H9 (cell line): ENCODE measurements at regions not wholly inside any gene's neighbourhood (a gene's known extent, or its start where the extent isn't known, plus 50 kb on each side); places are given as distances from the start of the nearest gene placed in this dataset.

Source experiments
- DNase-seq: peaks from one replicate; pipeline ENCODE4 v3.0.0-alpha.2; 2017
- H2AFZ ChIP-seq: one replicate; pipeline ENCODE4 v1.6.1; 2013; ENCODE audit warnings: mild to moderate bottlenecking, low read length, control low read depth, moderate library complexity
- H2AK5ac ChIP-seq: 2 replicates; pipeline ENCODE4 v1.6.1; 2013; ENCODE audit warnings: low read length, control low read depth, mixed read lengths; ENCODE audit not compliant: insufficient read length
- H2BK120ac ChIP-seq: one replicate; pipeline ENCODE4 v1.6.1; 2013; ENCODE audit warnings: low read depth, mild to moderate bottlenecking, low read length, control low read depth, inconsistent platforms; ENCODE audit not compliant: poor library complexity, severe bottlenecking
- H2BK12ac ChIP-seq: 2 replicates; pipeline ENCODE4 v1.6.1; 2013; ENCODE audit warnings: low read length, control low read depth, mixed read lengths, low read depth; ENCODE audit not compliant: insufficient read length
- H2BK15ac ChIP-seq: 2 replicates; pipeline ENCODE4 v1.6.1; 2013; ENCODE audit warnings: low read depth, low read length, control low read depth
- H2BK20ac ChIP-seq: one replicate; pipeline ENCODE4 v1.6.1; 2013; ENCODE audit warnings: low read depth, mild to moderate bottlenecking, low read length, control low read depth, inconsistent platforms; ENCODE audit not compliant: poor library complexity, severe bottlenecking
- H2BK5ac ChIP-seq: 2 replicates; pipeline ENCODE4 v1.6.1; 2013; ENCODE audit warnings: low read length, control low read depth, mixed read lengths; ENCODE audit not compliant: insufficient read length
- H3K14ac ChIP-seq: 2 replicates; pipeline ENCODE4 v1.6.1; 2013; ENCODE audit warnings: low read length, control low read depth; ENCODE audit not compliant: insufficient read depth
- H3K18ac ChIP-seq: 2 replicates; pipeline ENCODE4 v1.6.1; 2013; ENCODE audit warnings: low read depth, mild to moderate bottlenecking, mixed read lengths, low read length, control low read depth; ENCODE audit not compliant: insufficient read length
- H3K23ac ChIP-seq: 2 replicates; pipeline ENCODE4 v1.6.1; 2013; ENCODE audit warnings: low read length, control low read depth, mixed read lengths, low read depth; ENCODE audit not compliant: insufficient read length
- H3K23me2 ChIP-seq: 2 replicates; pipeline ENCODE4 v1.6.1; 2013; ENCODE audit warnings: low read depth, mild to moderate bottlenecking, mixed read lengths, low read length, control low read depth; ENCODE audit not compliant: insufficient read length, poor library complexity, severe bottlenecking
- H3K27ac ChIP-seq: 2 replicates; pipeline ENCODE4 v1.5.1; 2013; ENCODE audit warnings: low read length, control low read depth, mixed read lengths, low read depth; ENCODE audit not compliant: insufficient read length
- H3K27me3 ChIP-seq: 2 replicates; pipeline ENCODE4 v1.6.1; 2013; ENCODE audit warnings: low read length, control low read depth, inconsistent platforms; ENCODE audit not compliant: insufficient read depth
- H3K4ac ChIP-seq: 2 replicates; pipeline ENCODE4 v1.6.1; 2013; ENCODE audit warnings: low read depth, mild to moderate bottlenecking, control low read depth, inconsistent platforms, low read length, moderate library complexity
- H3K4me1 ChIP-seq: 2 replicates; pipeline ENCODE4 v1.6.1; 2013; ENCODE audit warnings: low read length, control low read depth, inconsistent platforms; ENCODE audit not compliant: insufficient read depth
- H3K4me2 ChIP-seq: 2 replicates; pipeline ENCODE4 v1.6.1; 2013; ENCODE audit warnings: low read length, control low read depth, mixed read lengths; ENCODE audit not compliant: insufficient read length, insufficient read depth
- H3K56ac ChIP-seq: 2 replicates; pipeline ENCODE4 v1.6.1; 2013; ENCODE audit warnings: low read depth, mild to moderate bottlenecking, mixed read lengths, low read length, control low read depth; ENCODE audit not compliant: insufficient read length
- H3K79me1 ChIP-seq: 2 replicates; pipeline ENCODE4 v1.6.1; 2013; ENCODE audit warnings: low read depth, mild to moderate bottlenecking, moderate library complexity, low read length, control low read depth, inconsistent platforms; ENCODE audit not compliant: insufficient read depth, poor library complexity, severe bottlenecking
- H3K79me2 ChIP-seq: 2 replicates; pipeline ENCODE4 v1.6.1; 2013; ENCODE audit warnings: low read length, control low read depth, inconsistent platforms; ENCODE audit not compliant: insufficient read depth
- H3K9ac ChIP-seq: 2 replicates; pipeline ENCODE4 v1.6.1; 2013; ENCODE audit warnings: low read length, control low read depth, mixed read lengths; ENCODE audit not compliant: insufficient read length; ENCODE audit errors: extremely low read depth
- H3K9me3 ChIP-seq: one replicate; pipeline ENCODE4 v1.6.1; 2013; ENCODE audit warnings: low read depth, low read length, inconsistent platforms; ENCODE audit not compliant: control insufficient read depth
- H3T11ph ChIP-seq: one replicate; pipeline ENCODE4 v1.6.1; 2013; ENCODE audit warnings: mild to moderate bottlenecking, low read length, control low read depth, inconsistent platforms
- H4K20me1 ChIP-seq: one replicate; pipeline ENCODE4 v1.6.1; 2013; ENCODE audit not compliant: control insufficient read depth, insufficient read length, insufficient read depth
- H4K5ac ChIP-seq: 2 replicates; pipeline ENCODE4 v1.6.1; 2013; ENCODE audit warnings: low read depth, mild to moderate bottlenecking, mixed read lengths, low read length, control low read depth; ENCODE audit not compliant: insufficient read length
- H4K8ac ChIP-seq: replicated peaks from 2 replicates; pipeline ENCODE4 v1.6.1; 2013; ENCODE audit warnings: low read length, control low read depth, mixed read lengths, low read depth; ENCODE audit not compliant: insufficient read length
- H4K91ac ChIP-seq: 2 replicates; pipeline ENCODE4 v1.6.1; 2013; ENCODE audit warnings: low read depth, mild to moderate bottlenecking, moderate library complexity, mixed read lengths, low read length, control low read depth; ENCODE audit not compliant: insufficient read length
- H3K27ac Mint-ChIP-seq, 3 experiments: 2 replicates in 2 of 3; 3 replicates in 1 of 3; pipeline ENCODE4 v1.8.0; 2020 to 2021; ENCODE audit warnings: mixed read lengths in 3 of 3, mild to moderate bottlenecking in 1 of 3, moderate library complexity in 1 of 3
- H3K27me3 Mint-ChIP-seq: 2 replicates; pipeline ENCODE4 v1.8.0; 2021; ENCODE audit warnings: low read depth, mild to moderate bottlenecking, moderate library complexity, mixed read lengths
- H3K36me3 Mint-ChIP-seq, 3 experiments: 2 replicates in 2 of 3; 3 replicates in 1 of 3; pipeline ENCODE4 v1.8.0; 2020 to 2021; ENCODE audit warnings: low read depth in 3 of 3, mixed read lengths in 3 of 3; ENCODE audit not compliant: insufficient read depth in 1 of 3
- H3K4me1 Mint-ChIP-seq, 2 experiments: 2 replicates each; pipeline ENCODE4 v1.8.0; 2020; ENCODE audit warnings: mixed read lengths in 2 of 2
- H3K4me3 Mint-ChIP-seq, 2 experiments: 2 replicates in 1 of 2; 3 replicates in 1 of 2; pipeline ENCODE4 v1.8.0; 2020 to 2021; ENCODE audit warnings: mild to moderate bottlenecking in 2 of 2, mixed read lengths in 2 of 2, moderate library complexity in 1 of 2
- H3K9me3 Mint-ChIP-seq, 2 experiments: 2 replicates in 1 of 2; 3 replicates in 1 of 2; pipeline ENCODE4 v1.8.0; 2020; ENCODE audit warnings: mild to moderate bottlenecking in 2 of 2, mixed read lengths in 2 of 2, moderate library complexity in 1 of 2
- CTCF ChIP-seq: fragments of 200-600 bp; sonication (generic); conservative IDR thresholded peaks from 3 replicates; pipeline ENCODE4 v1.8.0; 2021; ENCODE audit warnings: antibody characterized with exemption, mild to moderate bottlenecking
- WGBS: extraction: QIAGEN DNeasy Blood & Tissue Kit; methylation state at CpG from one replicate; pipeline ENCODE4 v1.1.7; 2013; ENCODE audit warnings: missing lambda C conversion rate, low lambda C conversion rate, mixed read lengths; ENCODE audit not compliant: insufficient read length; ENCODE audit errors: extremely low coverage; 5-methylcytosine and 5-hydroxymethylcytosine counted together

DNA sequence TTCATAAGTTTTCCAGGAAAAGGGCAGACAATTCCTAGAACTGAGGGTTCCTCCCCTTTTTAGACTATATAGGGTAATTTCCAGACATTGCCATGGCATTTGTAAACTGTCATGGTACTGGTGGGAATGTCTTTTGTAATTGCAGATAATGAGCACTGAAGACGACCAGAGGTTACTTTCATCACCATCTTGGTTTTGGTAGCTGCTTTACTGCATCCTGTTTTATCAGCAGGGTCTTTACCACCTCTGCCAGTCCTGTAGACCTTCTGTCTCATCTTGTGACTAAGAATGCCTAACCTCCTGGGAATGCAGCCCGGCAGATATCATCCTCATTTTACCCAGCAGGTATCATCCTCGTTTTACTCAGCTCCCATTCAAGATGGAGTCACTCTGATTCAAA lies 583.9 kb upstream of the KLHL29 start:
- no peaks in the 10 kb centered on the region for H3K79me1 ChIP-seq
- H2BK20ac ChIP-seq = no peak overlapping the region
- Mint-ChIP-seq H3K4me3 (no peak overlapping the region), H3K27ac (peak overlapping the region in 1 of 3 experiments; percentile 91; a peak in 1 of 7 replicates), H3K27me3 (no peaks in the 10 kb centered on the region), H3K4me1 (peaks cover 12 to 15% of the 10 kb centered on the region in 2 experiments), H3K36me3 (peaks cover 15 to 31% (median 24%) of the 10 kb centered on the region in 3 experiments), H3K9me3 (peaks cover 20 to 34% of the 10 kb centered on the region in 2 experiments)
- peaks cover 10% of the 10 kb centered on the region; the same call in 1 of the 2 replicates for H3K4me1 ChIP-seq
- no peak overlapping the region for H2BK15ac ChIP-seq
- no peak for TF ChIP-seq CTCF
- H3K27me3 ChIP-seq = no peaks in the 10 kb centered on the region
- H3K18ac ChIP-seq = no peak overlapping the region
- H2BK120ac ChIP-seq = no peak overlapping the region
- no peak overlapping the region for H2BK5ac ChIP-seq
- H4K5ac ChIP-seq = no peak overlapping the region
- no peak overlapping the region for H3K56ac ChIP-seq
- H3K23me2 ChIP-seq = no peaks in the 10 kb centered on the region
- H3K27ac ChIP-seq = no peak overlapping the region
- H2AK5ac ChIP-seq = no peak overlapping the region
- no peak overlapping the region for H2BK12ac ChIP-seq
- H3K9me3 ChIP-seq = peaks cover 4% of the 10 kb centered on the region
- no peaks in the 10 kb centered on the region for H3K79me2 ChIP-seq
- WGBS = no CpG with 5 or more reads among the region's 3 CpGs
- H3K23ac ChIP-seq = no peak overlapping the region
- no peak overlapping the region for H4K91ac ChIP-seq
- no peak overlapping the region for H3K14ac ChIP-seq
- DNase-seq = no peak
- H4K8ac ChIP-seq = no peak overlapping the region
- no peak overlapping the region for H3T11ph ChIP-seq
- H2AFZ ChIP-seq = no peak overlapping the region
- no peak overlapping the region for H3K9ac ChIP-seq
- no peak overlapping the region for H3K4ac ChIP-seq
- no peak overlapping the region for H3K4me2 ChIP-seq
- H4K20me1 ChIP-seq = no peaks in the 10 kb centered on the region
